ENCODE measurements at regions not wholly inside any gene's neighbourhood (a gene's known extent, or its start where the extent isn't known, plus 50 kb on each side); places are given as distances from the start of the nearest gene placed in this dataset.

GRCh38 chr20:43857127-43857526, 57.5 kb upstream of the TOX2 start:
- Histone ChIP-seq H3K27me3 (replicated peaks; ENCODE audit: insufficient read depth) (no peaks in the 10 kb centered on the region), H3K4me3 (no peak overlapping the region), H3K27ac (no peak overlapping the region), H3K36me3 (no peaks in the 10 kb centered on the region), H3K4me1 (replicated peaks) (no peaks in the 10 kb centered on the region), H3K9me3 (no peaks in the 10 kb centered on the region)
- intact Hi-C loops (cut with DNase I) = no loop called here
- DNase-seq (ENCODE audit: low spot score) = no peak
- TF ChIP-seq POLR2A (IDR thresholded peaks at IDR 0.05) (no peak), POLR2AphosphoS5 (IDR thresholded peaks at IDR 0.05) (no peak)
- TF ChIP-seq, protein P1, sequence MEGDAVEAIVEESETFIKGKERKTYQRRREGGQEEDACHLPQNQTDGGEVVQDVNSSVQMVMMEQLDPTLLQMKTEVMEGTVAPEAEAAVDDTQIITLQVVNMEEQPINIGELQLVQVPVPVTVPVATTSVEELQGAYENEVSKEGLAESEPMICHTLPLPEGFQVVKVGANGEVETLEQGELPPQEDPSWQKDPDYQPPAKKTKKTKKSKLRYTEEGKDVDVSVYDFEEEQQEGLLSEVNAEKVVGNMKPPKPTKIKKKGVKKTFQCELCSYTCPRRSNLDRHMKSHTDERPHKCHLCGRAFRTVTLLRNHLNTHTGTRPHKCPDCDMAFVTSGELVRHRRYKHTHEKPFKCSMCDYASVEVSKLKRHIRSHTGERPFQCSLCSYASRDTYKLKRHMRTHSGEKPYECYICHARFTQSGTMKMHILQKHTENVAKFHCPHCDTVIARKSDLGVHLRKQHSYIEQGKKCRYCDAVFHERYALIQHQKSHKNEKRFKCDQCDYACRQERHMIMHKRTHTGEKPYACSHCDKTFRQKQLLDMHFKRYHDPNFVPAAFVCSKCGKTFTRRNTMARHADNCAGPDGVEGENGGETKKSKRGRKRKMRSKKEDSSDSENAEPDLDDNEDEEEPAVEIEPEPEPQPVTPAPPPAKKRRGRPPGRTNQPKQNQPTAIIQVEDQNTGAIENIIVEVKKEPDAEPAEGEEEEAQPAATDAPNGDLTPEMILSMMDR (IDR thresholded peaks at IDR 0.05) = no peak

GRCh38 chr20:43855803-43856202, 58.8 kb upstream of the TOX2 start:
- Histone ChIP-seq H3K27ac (no peak overlapping the region), H3K27me3 (replicated peaks; ENCODE audit: insufficient read depth) (no peaks in the 10 kb centered on the region), H3K36me3 (no peaks in the 10 kb centered on the region), H3K9me3 (no peaks in the 10 kb centered on the region), H3K4me3 (no peak overlapping the region), H3K4me1 (replicated peaks) (no peaks in the 10 kb centered on the region)
- DNase-seq (ENCODE audit: low spot score) = no peak
- intact Hi-C loops (cut with DNase I) = no loop called here
- no peak for TF ChIP-seq POLR2A (IDR thresholded peaks at IDR 0.05)
- TF ChIP-seq, protein P1 (IDR thresholded peaks at IDR 0.05) = no peak
- TF ChIP-seq POLR2AphosphoS5 (IDR thresholded peaks at IDR 0.05) = no peak
- WGBS = 92% methylated on average over 1 of the region's 1 CpG

GRCh38 chr20:43853918-43854317, 60.7 kb upstream of the TOX2 start:
- 94% methylated on average over 6 of the region's 6 CpGs for WGBS

DNA sequence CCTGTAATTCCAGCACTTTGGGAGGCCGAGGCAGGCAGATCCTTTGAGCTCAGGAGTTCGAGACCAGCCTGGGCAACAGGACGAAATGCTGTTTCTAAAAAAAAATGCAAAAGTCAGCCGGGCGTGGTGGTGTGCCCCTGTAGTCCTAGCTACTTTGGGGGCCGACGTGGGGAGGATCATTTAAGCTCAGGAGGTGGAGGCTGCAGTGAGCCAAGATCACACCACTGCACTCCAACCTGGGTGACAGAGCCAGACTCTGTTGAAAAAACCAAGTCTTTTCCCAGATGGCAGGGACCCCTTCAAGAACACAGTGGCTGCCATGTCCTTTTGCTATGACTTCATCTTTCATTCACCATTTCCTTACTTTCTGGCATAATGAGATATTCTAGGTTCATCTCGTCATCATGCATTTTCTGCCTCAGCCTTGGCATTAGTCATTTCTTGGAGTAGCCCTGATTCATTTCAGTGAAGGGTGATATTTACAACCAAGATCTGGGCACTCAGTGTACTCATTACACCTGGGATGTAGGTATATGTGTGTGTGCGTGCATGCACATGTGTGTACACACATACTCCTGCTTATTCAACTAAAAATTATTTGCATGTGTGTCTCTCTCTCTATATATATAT, 61.4 kb upstream of the TOX2 start:
- no peak for DNase-seq (ENCODE audit: low spot score)

More at GRCh38 chr20:43853918-43854317, 60.7 kb upstream of the TOX2 start:
- no peak overlapping the region for H3K4me3 ChIP-seq
- TF ChIP-seq, protein P1 (IDR thresholded peaks at IDR 0.05) = no peak
- TF ChIP-seq POLR2A (IDR thresholded peaks at IDR 0.05) (no peak), POLR2AphosphoS5 (IDR thresholded peaks at IDR 0.05) (no peak)
- no peaks in the 10 kb centered on the region for H3K27me3 ChIP-seq (replicated peaks; ENCODE audit: insufficient read depth)
- peaks cover 7% of the 10 kb centered on the region for H3K4me1 ChIP-seq (replicated peaks)
- no peak for DNase-seq (ENCODE audit: low spot score)
- H3K36me3 ChIP-seq = no peaks in the 10 kb centered on the region
- no peak overlapping the region for H3K27ac ChIP-seq
- intact Hi-C loops (cut with DNase I) = no loop called here
- H3K9me3 ChIP-seq = no peaks in the 10 kb centered on the region

More for the DNA sequence above, 61.4 kb upstream of the TOX2 start:
- intact Hi-C loops (cut with DNase I) = no loop called here
- Histone ChIP-seq H3K9me3 (no peaks in the 10 kb centered on the region), H3K36me3 (no peaks in the 10 kb centered on the region), H3K4me1 (replicated peaks) (peaks cover 7% of the 10 kb centered on the region), H3K4me3 (no peak overlapping the region), H3K27ac (no peak overlapping the region), H3K27me3 (replicated peaks; ENCODE audit: insufficient read depth) (no peaks in the 10 kb centered on the region)
- 83% methylated on average over 5 of the region's 9 CpGs for WGBS
- TF ChIP-seq, protein P1 (IDR thresholded peaks at IDR 0.05) = no peak
- TF ChIP-seq POLR2A (IDR thresholded peaks at IDR 0.05) (no peak), POLR2AphosphoS5 (IDR thresholded peaks at IDR 0.05) (no peak)

Data from prostate gland (tissue), 2 donors.